Activated CD4-positive, alpha-beta T cell treated with anti-CD3 and anti-CD28 coated beads, Interleukin-2, amount 10 ng/mL, durations not matched to agents 24 days and 14 days (primary cell): ENCODE measurements at regions not wholly inside any gene's neighbourhood (a gene's known extent, or its start where the extent isn't known, plus 50 kb on each side); places are given as distances from the start of the nearest gene placed in this dataset.

Source experiments
- DNase-seq: peaks from one replicate; pipeline ENCODE4 v3.0.0; 2022
- H3K27ac Mint-ChIP-seq: one replicate; pipeline ENCODE4 v1.8.0; 2022; ENCODE audit warnings: mild to moderate bottlenecking, mixed read lengths
- H3K27me3 Mint-ChIP-seq: one replicate; pipeline ENCODE4 v1.8.0; 2022; ENCODE audit warnings: mixed read lengths
- H3K36me3 Mint-ChIP-seq: one replicate; pipeline ENCODE4 v1.8.0; 2022; ENCODE audit warnings: low read depth, mild to moderate bottlenecking, mixed read lengths
- H3K4me1 Mint-ChIP-seq: one replicate; pipeline ENCODE4 v1.8.0; 2021; ENCODE audit warnings: mixed read lengths
- H3K4me3 Mint-ChIP-seq: one replicate; pipeline ENCODE4 v1.8.0; 2022; ENCODE audit warnings: mild to moderate bottlenecking, moderate library complexity, mixed read lengths
- H3K9me3 Mint-ChIP-seq: one replicate; pipeline ENCODE4 v1.8.0; 2021; ENCODE audit warnings: mixed read lengths
- intact Hi-C: fragments of 100-400 bp; cut with micrococcal nuclease; formaldehyde crosslinking; loops from one replicate; pipeline ENCODE4 v1.15.1; 2023

GRCh38 chr6:146905181-146905704 lies 299.0 kb upstream of the STXBP5 start:
- intact Hi-C loops = no loop called here
- no peak for DNase-seq
- Mint-ChIP-seq H3K27ac (no peak overlapping the region), H3K27me3 (no peaks in the 10 kb centered on the region), H3K4me3 (no peak overlapping the region), H3K9me3 (peaks cover under 1% of the 10 kb centered on the region), H3K4me1 (no peaks in the 10 kb centered on the region), H3K36me3 (no peaks in the 10 kb centered on the region)

- Mint-ChIP-seq H3K9me3 (peaks cover 5% of the 10 kb centered on the region), H3K36me3 (no peaks in the 10 kb centered on the region)
Measured at GRCh38 chr6:146908786-146909185, 295.4 kb upstream of the STXBP5 start.

GRCh38 chr6:146909376-146909775 lies 294.8 kb upstream of the STXBP5 start:
- Mint-ChIP-seq H3K27ac (no peak overlapping the region), H3K36me3 (no peaks in the 10 kb centered on the region), H3K27me3 (no peaks in the 10 kb centered on the region), H3K4me1 (peaks cover 7% of the 10 kb centered on the region), H3K4me3 (no peak overlapping the region), H3K9me3 (peaks cover 5% of the 10 kb centered on the region)
- intact Hi-C loops = no loop called here
- no peak for DNase-seq

More at GRCh38 chr6:146908786-146909185, 295.4 kb upstream of the STXBP5 start:
- intact Hi-C loops = no loop called here
- Mint-ChIP-seq H3K4me1 (peaks cover 2% of the 10 kb centered on the region), H3K27me3 (no peaks in the 10 kb centered on the region), H3K27ac (no peak overlapping the region), H3K4me3 (no peak overlapping the region)
- no peak for DNase-seq

GRCh38 chr6:146909886-146910285 lies 294.3 kb upstream of the STXBP5 start:
- intact Hi-C loops = no loop called here
- Mint-ChIP-seq H3K9me3 (peaks cover 5% of the 10 kb centered on the region), H3K36me3 (no peaks in the 10 kb centered on the region), H3K4me3 (no peak overlapping the region), H3K27ac (no peak overlapping the region), H3K27me3 (no peaks in the 10 kb centered on the region), H3K4me1 (peaks cover 9% of the 10 kb centered on the region)
- DNase-seq = no peak

- Mint-ChIP-seq H3K36me3 (no peaks in the 10 kb centered on the region), H3K4me3 (no peak overlapping the region), H3K27ac (no peak overlapping the region), H3K4me1 (peaks cover 9% of the 10 kb centered on the region), H3K9me3 (peaks cover 5% of the 10 kb centered on the region), H3K27me3 (no peaks in the 10 kb centered on the region)
- intact Hi-C loops = no loop called here
- DNase-seq = no peak
Measured at GRCh38 chr6:146910611-146911010, 293.6 kb upstream of the STXBP5 start.

GRCh38 chr6:146911635-146912215 lies 292.5 kb upstream of the STXBP5 start:
- intact Hi-C loops = no loop called here
- Mint-ChIP-seq H3K9me3 (peaks cover 5% of the 10 kb centered on the region), H3K4me3 (no peak overlapping the region), H3K4me1 (peaks cover 12% of the 10 kb centered on the region), H3K27me3 (no peaks in the 10 kb centered on the region), H3K36me3 (no peaks in the 10 kb centered on the region), H3K27ac (no peak overlapping the region)
- no peak for DNase-seq

- no peaks in the 10 kb centered on the region for H3K36me3 Mint-ChIP-seq
- H3K4me3 Mint-ChIP-seq = no peak overlapping the region
- H3K27ac Mint-ChIP-seq = no peak overlapping the region
- H3K4me1 Mint-ChIP-seq = peaks cover 12% of the 10 kb centered on the region
- peaks cover 5% of the 10 kb centered on the region for H3K9me3 Mint-ChIP-seq
- DNase-seq = no peak
- intact Hi-C loops = no loop called here
- H3K27me3 Mint-ChIP-seq = no peaks in the 10 kb centered on the region
Measured at GRCh38 chr6:146912730-146913685, 291.2 kb upstream of the STXBP5 start.

GRCh38 chr6:146913842-146914488 lies 290.3 kb upstream of the STXBP5 start:
- no peaks in the 10 kb centered on the region for H3K27me3 Mint-ChIP-seq
- H3K9me3 Mint-ChIP-seq = peaks cover 5% of the 10 kb centered on the region
- H3K4me1 Mint-ChIP-seq = peaks cover 12% of the 10 kb centered on the region
- H3K4me3 Mint-ChIP-seq = no peak overlapping the region
- DNase-seq = no peak
- peak overlapping the region; percentile 15 for H3K27ac Mint-ChIP-seq
- H3K36me3 Mint-ChIP-seq = no peaks in the 10 kb centered on the region
- intact Hi-C loops = no loop called here

GRCh38 chr6:146914489-146915483 lies 289.4 kb upstream of the STXBP5 start:
- no peak overlapping the region for H3K27ac Mint-ChIP-seq

GRCh38 chr6:146915671-146916127 lies 288.5 kb upstream of the STXBP5 start:
- Mint-ChIP-seq H3K27me3 (no peaks in the 10 kb centered on the region), H3K9me3 (peaks cover under 1% of the 10 kb centered on the region), H3K27ac (no peak overlapping the region), H3K36me3 (no peaks in the 10 kb centered on the region), H3K4me3 (no peak overlapping the region), H3K4me1 (peaks cover 11% of the 10 kb centered on the region)
- intact Hi-C loops = loop anchor here (1.0 kb wide), 1 partner anchor 35 kb away; no protein-coding TSS in a partner anchor
- no peak for DNase-seq

More at GRCh38 chr6:146914489-146915483, 289.4 kb upstream of the STXBP5 start:
- Mint-ChIP-seq H3K9me3 (peaks cover 5% of the 10 kb centered on the region), H3K4me1 (peaks cover 12% of the 10 kb centered on the region), H3K27me3 (no peaks in the 10 kb centered on the region), H3K36me3 (no peaks in the 10 kb centered on the region), H3K4me3 (no peak overlapping the region)
- intact Hi-C loops = no loop called here
- no peak for DNase-seq

- H3K36me3 Mint-ChIP-seq = no peaks in the 10 kb centered on the region
- DNase-seq = no peak
- peaks cover 11% of the 10 kb centered on the region for H3K4me1 Mint-ChIP-seq
- H3K4me3 Mint-ChIP-seq = no peak overlapping the region
- no peak overlapping the region for H3K27ac Mint-ChIP-seq
- intact Hi-C loops = loop anchor here (1.0 kb wide), 1 partner anchor 34 kb away; no protein-coding TSS in a partner anchor
- no peaks in the 10 kb centered on the region for H3K9me3 Mint-ChIP-seq
- H3K27me3 Mint-ChIP-seq = no peaks in the 10 kb centered on the region
Measured at GRCh38 chr6:146916435-146917025, 287.7 kb upstream of the STXBP5 start.

- no peak overlapping the region for H3K27ac Mint-ChIP-seq
- no peaks in the 10 kb centered on the region for H3K9me3 Mint-ChIP-seq
- H3K4me3 Mint-ChIP-seq = no peak overlapping the region
- peaks cover 11% of the 10 kb centered on the region for H3K4me1 Mint-ChIP-seq
- no peak for DNase-seq
- no peaks in the 10 kb centered on the region for H3K27me3 Mint-ChIP-seq
- intact Hi-C loops = no loop called here
- H3K36me3 Mint-ChIP-seq = no peaks in the 10 kb centered on the region
Measured at GRCh38 chr6:146917182-146917581, 287.0 kb upstream of the STXBP5 start.
